ENCODE measurements at regions not wholly inside any gene's neighbourhood (a gene's known extent, or its start where the extent isn't known, plus 50 kb on each side); places are given as distances from the start of the nearest gene placed in this dataset.

DNA sequence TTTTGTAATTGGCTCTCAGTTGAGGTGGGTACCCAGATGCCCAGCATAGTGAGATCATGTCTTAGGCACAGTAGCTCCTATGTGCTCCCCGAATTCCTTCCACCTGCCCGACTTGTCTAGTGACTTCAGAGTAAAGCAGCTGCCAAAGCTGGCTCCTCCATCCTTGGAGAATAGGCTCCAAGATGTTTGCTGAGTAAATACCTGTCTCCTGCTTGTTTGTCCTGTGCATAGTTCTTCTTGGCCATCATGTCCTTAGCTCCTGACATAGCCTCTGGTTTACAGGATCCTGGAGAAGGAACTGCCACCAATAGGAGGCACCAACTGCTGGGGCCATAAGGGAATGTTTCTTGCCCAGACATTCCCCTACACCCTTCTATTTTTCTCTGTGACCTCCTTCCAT is 52.6 kb upstream of the CISTR start:
- H3K4me3 ChIP-seq (replicated peaks in 1 of 3; ENCODE audit: insufficient read depth in 1 of 3, low read depth in 2 of 3, low read length in 3 of 3), result no peak overlapping the region
- DNase-seq (ENCODE audit: low spot score) (no peak), FAIRE-seq (no peak), ATAC-seq (no peak)
- 100% methylated on average over 2 of the region's 2 CpGs for WGBS (ENCODE audit: low lambda C conversion rate)
- H3K27ac ChIP-seq (ENCODE audit: extremely low read length, insufficient read depth, low read length), result no peak overlapping the region
- TF ChIP-seq ZSCAN31 (CRISPR knock-in tag; IDR thresholded peaks at IDR 0.05; ENCODE audit: low read depth), result no peak
- TF ChIP-seq ZNF207 (IDR thresholded peaks at IDR 0.05; ENCODE audit: borderline replicate concordance), result no peak
- no peak for TF ChIP-seq CCAR2 (optimal IDR thresholded peaks at IDR 0.05; ENCODE audit: low read depth, low read length)
- TF ChIP-seq, protein P1, sequence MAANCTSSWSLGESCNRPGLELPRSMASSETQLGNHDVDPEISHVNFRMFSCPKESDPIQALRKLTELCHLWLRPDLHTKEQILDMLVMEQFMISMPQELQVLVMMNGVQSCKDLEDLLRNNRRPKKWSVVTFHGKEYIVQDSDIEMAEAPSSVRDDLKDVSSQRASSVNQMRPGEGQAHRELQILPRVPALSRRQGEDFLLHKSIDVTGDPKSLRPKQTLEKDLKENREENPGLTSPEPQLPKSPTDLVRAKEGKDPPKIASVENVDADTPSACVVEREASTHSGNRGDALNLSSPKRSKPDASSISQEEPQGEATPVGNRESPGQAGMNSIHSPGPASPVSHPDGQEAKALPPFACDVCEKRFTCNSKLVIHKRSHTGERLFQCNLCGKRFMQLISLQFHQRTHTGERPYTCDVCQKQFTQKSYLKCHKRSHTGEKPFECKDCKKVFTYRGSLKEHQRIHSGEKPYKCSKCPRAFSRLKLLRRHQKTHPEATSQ (CRISPR knock-in tag; IDR thresholded peaks at IDR 0.05; ENCODE audit: borderline replicate concordance), result no peak
- no peak for TF ChIP-seq FOXA3 (CRISPR knock-in tag; IDR thresholded peaks at IDR 0.05)
- no peak for TF ChIP-seq TCF7L2 (IDR thresholded peaks at IDR 0.05; ENCODE audit: low read depth, low read length)
- no peak for TF ChIP-seq FOSL1 (CRISPR knock-in tag; IDR thresholded peaks at IDR 0.05; ENCODE audit: borderline replicate concordance)
- TF ChIP-seq, protein P2, sequence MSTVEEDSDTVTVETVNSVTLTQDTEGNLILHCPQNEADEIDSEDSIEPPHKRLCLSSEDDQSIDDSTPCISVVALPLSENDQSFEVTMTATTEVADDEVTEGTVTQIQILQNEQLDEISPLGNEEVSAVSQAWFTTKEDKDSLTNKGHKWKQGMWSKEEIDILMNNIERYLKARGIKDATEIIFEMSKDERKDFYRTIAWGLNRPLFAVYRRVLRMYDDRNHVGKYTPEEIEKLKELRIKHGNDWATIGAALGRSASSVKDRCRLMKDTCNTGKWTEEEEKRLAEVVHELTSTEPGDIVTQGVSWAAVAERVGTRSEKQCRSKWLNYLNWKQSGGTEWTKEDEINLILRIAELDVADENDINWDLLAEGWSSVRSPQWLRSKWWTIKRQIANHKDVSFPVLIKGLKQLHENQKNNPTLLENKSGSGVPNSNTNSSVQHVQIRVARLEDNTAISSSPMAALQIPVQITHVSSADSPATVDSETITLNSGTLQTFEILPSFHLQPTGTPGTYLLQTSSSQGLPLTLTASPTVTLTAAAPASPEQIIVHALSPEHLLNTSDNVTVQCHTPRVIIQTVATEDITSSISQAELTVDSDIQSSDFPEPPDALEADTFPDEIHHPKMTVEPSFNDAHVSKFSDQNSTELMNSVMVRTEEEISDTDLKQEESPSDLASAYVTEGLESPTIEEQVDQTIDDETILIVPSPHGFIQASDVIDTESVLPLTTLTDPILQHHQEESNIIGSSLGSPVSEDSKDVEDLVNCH (CRISPR knock-in tag; IDR thresholded peaks at IDR 0.05), result no peak
- TF ChIP-seq, protein P3, sequence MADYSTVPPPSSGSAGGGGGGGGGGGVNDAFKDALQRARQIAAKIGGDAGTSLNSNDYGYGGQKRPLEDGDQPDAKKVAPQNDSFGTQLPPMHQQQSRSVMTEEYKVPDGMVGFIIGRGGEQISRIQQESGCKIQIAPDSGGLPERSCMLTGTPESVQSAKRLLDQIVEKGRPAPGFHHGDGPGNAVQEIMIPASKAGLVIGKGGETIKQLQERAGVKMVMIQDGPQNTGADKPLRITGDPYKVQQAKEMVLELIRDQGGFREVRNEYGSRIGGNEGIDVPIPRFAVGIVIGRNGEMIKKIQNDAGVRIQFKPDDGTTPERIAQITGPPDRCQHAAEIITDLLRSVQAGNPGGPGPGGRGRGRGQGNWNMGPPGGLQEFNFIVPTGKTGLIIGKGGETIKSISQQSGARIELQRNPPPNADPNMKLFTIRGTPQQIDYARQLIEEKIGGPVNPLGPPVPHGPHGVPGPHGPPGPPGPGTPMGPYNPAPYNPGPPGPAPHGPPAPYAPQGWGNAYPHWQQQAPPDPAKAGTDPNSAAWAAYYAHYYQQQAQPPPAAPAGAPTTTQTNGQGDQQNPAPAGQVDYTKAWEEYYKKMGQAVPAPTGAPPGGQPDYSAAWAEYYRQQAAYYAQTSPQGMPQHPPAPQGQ (CRISPR knock-in tag; IDR thresholded peaks at IDR 0.05; ENCODE audit: borderline replicate concordance), result no peak
- ChIA-PET CTCF (ENCODE audit: low intra/inter-chr PET ratio, low total read pairs) (no interaction called here), POLR2A (interaction anchor here (1.3 kb wide), 1 partner anchor 20 kb away, joined by 4 read pairs; no protein-coding TSS in a partner anchor)
- H3K4me2 ChIP-seq (ENCODE audit: low read depth, low read length), result no peak overlapping the region
- intact Hi-C loops (cut with micrococcal nuclease; ENCODE audit: unreplicated experiment) (no loop called here), in situ Hi-C loops (cut with HindIII; ENCODE audit: extremely low pct_ligation_motif_present, low pct_unique_long_range_greater_than_20kb) (no loop called here)
- H3K9ac ChIP-seq (ENCODE audit: insufficient read depth, low read depth, low read length), result no peak overlapping the region
- H4K20me1 ChIP-seq (ENCODE audit: insufficient read depth, low read length), result no peaks in the 10 kb centered on the region
- BruUV-seq (replicated peaks), result no TSS peak
- no peaks in the 10 kb centered on the region for H3K79me2 ChIP-seq (ENCODE audit: insufficient read depth, low read length)
- H3K27me3 ChIP-seq (ENCODE audit: control insufficient read depth in 1 of 2, insufficient read depth in 2 of 2, low read length in 2 of 2), result no peaks in the 10 kb centered on the region
- H2AFZ ChIP-seq (ENCODE audit: low read length), result no peak overlapping the region
- H3K4me1 ChIP-seq (ENCODE audit: insufficient read depth, low read length), result peaks cover 56% of the 10 kb centered on the region
- H3K9me3 ChIP-seq (ENCODE audit: low read length), result no peaks in the 10 kb centered on the region
- H3K36me3 ChIP-seq (replicated peaks in 1 of 2; ENCODE audit: control insufficient read depth in 1 of 2, insufficient read depth in 2 of 2, low read length in 2 of 2), result no peaks in the 10 kb centered on the region

All from HepG2 (cell line).